HL-60 (cell line): ENCODE measurements at regions not wholly inside any gene's neighbourhood (a gene's known extent, or its start where the extent isn't known, plus 50 kb on each side); places are given as distances from the start of the nearest gene placed in this dataset.

Experiments used
- GABPA ChIP-seq: IDR thresholded peaks from 2 replicates; pipeline ENCODE4 v1.6.1; 2012; ENCODE audit warnings: low read depth
- POLR2AphosphoS5 ChIP-seq: IDR thresholded peaks from 2 replicates; pipeline ENCODE4 v1.6.1; 2012; ENCODE audit warnings: low read depth
- TF ChIP-seq, protein P1 (sequence below): IDR thresholded peaks from 2 replicates; pipeline ENCODE4 v1.6.1; 2012; ENCODE audit warnings: low read depth; ENCODE audit not compliant: insufficient replicate concordance

DNA sequence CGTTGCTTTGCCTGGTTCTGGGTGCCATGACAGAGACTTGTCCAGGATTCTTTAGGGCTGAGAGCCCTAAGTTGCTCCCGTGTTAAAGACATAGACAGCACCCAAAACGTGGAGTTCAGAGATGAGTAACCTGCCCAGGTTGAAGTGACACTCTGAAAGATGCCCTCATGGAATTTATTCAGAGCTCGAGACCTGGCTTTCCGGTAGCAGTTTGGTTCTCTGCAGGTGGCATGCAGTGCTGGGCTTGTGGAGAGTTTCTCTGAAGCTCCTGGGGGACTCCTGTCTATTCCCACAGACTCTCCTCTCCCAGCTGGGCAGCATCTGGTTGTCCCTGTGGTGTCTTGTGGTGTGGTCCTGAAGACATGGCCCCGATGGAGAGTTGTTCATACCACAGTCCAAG is 241.0 kb downstream of the RHOU start:
- TF ChIP-seq GABPA (no peak), POLR2AphosphoS5 (no peak)
- TF ChIP-seq, protein P1, sequence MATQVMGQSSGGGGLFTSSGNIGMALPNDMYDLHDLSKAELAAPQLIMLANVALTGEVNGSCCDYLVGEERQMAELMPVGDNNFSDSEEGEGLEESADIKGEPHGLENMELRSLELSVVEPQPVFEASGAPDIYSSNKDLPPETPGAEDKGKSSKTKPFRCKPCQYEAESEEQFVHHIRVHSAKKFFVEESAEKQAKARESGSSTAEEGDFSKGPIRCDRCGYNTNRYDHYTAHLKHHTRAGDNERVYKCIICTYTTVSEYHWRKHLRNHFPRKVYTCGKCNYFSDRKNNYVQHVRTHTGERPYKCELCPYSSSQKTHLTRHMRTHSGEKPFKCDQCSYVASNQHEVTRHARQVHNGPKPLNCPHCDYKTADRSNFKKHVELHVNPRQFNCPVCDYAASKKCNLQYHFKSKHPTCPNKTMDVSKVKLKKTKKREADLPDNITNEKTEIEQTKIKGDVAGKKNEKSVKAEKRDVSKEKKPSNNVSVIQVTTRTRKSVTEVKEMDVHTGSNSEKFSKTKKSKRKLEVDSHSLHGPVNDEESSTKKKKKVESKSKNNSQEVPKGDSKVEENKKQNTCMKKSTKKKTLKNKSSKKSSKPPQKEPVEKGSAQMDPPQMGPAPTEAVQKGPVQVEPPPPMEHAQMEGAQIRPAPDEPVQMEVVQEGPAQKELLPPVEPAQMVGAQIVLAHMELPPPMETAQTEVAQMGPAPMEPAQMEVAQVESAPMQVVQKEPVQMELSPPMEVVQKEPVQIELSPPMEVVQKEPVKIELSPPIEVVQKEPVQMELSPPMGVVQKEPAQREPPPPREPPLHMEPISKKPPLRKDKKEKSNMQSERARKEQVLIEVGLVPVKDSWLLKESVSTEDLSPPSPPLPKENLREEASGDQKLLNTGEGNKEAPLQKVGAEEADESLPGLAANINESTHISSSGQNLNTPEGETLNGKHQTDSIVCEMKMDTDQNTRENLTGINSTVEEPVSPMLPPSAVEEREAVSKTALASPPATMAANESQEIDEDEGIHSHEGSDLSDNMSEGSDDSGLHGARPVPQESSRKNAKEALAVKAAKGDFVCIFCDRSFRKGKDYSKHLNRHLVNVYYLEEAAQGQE: no peak
